Suppressor macrophage treated with lipopolysaccharide for 1 hour (primary cell): ENCODE measurements at regions not wholly inside any gene's neighbourhood (a gene's known extent, or its start where the extent isn't known, plus 50 kb on each side); places are given as distances from the start of the nearest gene placed in this dataset.

Source experiments
- DNase-seq, 3 donors: peaks; one replicate each; pipeline ENCODE4 v3.0.0-alpha.2; 2020 to 2022

GRCh38 chr16:50991436-50991835 is 159.6 kb downstream of the SALL1 start:
- no peak for DNase-seq

DNA sequence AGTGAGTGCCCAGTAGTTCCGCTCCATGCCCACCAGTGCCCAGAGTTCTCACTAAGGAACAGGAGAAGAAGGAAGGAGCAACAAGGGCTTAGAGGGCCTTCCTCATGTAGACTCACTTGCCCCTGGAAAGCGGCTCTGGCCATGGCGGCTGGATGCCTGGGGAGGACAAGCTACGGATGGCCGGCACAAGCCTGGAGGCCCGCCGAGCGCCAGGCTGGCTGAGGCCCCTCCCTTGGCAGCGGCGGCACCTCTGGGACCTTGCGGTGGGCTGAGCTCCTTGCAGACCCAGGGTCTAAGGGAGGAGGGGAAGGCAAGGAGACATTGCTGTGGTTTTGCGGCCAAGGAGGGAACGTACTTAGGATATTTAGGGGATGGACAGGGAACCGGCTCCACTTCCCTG is 160.1 kb downstream of the SALL1 start:
- DNase-seq, result no peak

DNA sequence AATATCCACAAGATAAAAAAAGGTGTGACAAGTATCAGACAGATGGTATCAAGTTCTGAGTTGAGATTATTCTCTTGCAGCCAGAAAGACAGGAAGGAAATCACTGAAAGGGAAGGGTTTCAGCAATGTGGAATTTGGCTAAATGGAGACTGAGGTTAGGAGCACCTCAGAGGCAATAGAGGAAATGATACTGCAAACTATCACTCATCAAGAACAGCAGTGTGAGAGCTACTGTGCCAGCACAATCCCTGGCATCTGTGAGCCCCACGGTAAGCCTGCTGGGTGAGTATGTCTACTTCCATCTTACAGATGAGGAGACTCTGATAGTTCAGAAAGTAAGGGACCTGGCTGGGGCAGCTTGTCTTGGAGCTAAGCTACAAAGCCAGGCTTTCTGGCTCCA is 162.0 kb downstream of the SALL1 start:
- no peak for DNase-seq

DNA sequence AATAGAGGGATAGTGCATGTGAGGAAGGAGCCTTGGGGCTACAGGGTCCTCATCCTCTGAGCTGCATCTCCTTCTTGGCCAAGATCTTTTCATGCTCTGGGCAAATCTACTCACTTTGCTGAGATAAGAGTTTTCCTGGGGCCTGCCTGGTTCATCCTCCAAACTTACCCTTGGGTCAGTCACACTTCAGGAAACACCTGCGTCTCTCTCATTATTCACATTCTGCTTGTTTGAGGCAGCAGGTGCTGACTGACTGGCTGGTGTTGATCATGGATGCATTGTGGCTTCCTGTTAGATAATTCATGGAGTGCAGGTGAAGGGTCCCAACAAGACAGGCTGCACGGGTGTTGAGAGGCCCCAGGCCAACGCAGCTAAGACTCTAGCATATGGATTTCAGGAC is 162.6 kb downstream of the SALL1 start:
- no peak for DNase-seq

- no peak for DNase-seq
These were observed 164.6 kb downstream of the SALL1 start for GRCh38 chr16:50986453-50986852.

- no peak for DNase-seq
These were observed 165.3 kb downstream of the SALL1 start for GRCh38 chr16:50985733-50986132.

DNA sequence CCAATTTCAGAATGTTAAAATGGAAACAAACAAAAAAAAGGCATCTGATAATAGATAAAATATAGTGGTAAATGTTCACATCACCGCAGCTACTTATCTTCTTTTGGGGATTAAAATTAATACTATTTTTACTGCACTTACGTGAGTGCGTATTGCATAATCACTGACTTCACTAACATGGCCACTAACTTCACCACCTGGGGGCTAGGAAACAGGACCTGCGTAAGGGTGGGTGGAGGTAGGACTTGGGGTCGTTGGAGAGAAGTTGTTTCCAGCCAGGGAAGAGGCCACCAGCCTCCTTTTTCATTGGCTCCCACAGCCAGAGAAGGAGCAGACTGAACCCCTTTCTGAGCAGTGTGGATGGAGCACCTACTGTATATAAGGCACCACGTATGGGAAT is 166.4 kb downstream of the SALL1 start:
- DNase-seq, result no peak

- no peak for DNase-seq
These were observed 168.3 kb downstream of the SALL1 start for GRCh38 chr16:50982808-50983207.

DNA sequence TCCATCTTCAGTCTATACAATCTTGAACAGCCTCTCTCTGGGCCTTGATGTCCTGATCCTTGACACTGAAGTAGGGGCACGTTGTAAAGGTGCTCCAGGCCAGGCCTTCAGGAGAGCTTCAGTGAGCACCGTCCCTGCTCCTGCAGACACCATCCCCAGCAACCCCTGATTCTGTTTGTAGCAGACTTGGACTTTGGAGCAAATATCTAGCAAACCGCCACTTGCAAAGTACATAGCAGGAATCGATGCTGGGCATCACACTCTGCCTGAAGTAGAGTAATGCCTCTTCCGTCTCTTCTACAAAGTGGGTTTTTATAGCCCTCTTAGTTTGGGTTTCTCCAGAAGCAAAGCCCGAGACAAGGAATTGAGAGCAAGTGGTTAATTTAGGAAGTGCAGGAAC is 169.1 kb downstream of the SALL1 start:
- no peak for DNase-seq

GRCh38 chr16:50980666-50981065 is 170.4 kb downstream of the SALL1 start:
- no peak for DNase-seq

DNA sequence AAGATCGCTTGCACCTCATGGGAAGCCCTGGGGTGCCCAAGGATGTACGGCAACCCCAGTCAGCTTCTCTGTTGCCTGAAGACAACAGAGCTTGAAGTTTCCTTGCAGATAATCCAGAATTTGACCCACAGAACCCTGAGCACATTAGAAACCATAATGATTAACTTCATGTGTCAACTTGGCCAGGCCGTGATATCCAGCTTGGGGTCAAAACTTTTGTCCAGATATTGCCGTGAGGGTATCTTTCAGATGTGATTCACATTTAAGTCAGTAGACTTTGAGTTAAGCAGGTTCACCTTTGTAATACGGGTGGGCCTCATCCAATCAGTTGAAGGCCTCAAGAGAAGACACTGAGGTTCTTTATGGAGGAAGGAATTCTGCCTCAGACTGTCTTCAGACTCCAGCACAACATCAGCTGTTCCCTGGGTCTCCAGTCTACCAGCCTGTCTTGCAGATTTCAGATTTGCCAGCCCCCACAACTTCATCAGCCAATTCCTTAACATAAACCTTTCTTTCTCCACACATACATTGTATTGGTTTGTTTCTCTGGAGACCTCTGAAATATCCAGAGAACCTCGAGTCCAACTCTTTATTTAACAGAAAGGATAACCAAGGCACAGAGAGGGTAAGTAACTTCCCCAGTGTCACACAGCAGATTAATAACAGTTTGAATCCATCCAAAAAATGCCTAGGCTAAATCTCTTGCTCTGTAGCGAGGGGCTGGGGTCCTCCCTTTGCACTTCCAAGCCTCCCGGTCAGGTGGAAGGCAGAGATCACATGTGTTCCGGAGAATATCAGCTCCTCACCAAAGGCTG is 171.1 kb downstream of the SALL1 start:
- no peak for DNase-seq

GRCh38 chr16:50977138-50977537 is 173.9 kb downstream of the SALL1 start:
- no peak for DNase-seq

DNA sequence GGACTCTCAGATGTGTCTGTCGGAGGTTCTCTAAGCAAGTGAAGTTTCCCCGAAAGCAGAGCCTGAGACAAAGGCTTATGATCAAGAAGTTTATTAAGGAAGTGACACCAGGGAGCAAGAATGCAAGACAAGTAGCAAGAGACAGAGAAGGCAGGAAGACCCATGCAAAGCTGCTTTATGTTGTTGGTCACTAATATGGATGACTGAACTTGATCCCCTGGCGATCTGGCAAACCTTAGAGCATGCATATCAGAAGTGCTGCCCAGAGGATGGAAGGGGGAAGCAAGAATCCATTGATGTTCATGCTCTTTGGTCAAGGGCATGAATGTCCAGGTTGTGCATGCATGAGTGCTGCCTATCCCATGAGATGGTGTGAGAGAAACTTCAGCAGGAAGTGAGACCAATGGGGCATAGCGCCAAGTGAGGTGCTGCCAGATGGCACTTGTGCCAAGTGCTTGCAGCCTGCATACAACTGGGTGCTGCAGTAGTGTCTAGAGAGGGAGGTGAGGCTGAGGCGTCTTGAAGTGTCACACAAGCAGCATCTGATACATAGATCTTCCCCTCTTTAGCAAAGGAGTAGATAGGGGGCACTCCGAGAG is 176.5 kb downstream of the SALL1 start:
- no peak for DNase-seq

DNA sequence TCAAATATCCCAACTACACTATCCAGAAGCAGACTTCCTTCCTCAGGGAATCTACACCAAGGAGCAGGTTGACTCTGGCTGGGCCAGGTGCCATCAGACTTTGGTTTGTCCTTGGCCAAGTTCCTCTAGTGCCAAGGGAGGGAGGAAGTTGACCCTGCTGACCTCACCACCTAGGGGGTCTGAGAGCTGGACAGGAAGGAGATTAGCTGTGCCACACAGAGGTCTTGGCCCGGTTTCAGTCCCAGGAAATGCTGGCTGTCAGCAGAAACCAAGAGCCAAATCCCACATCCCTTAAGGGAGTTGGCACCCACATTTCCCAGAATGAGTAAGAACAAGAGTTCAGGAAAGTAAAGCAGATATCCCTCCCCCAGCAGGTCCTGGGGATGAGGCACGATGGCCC is 178.2 kb downstream of the SALL1 start:
- DNase-seq, result no peak

DNA sequence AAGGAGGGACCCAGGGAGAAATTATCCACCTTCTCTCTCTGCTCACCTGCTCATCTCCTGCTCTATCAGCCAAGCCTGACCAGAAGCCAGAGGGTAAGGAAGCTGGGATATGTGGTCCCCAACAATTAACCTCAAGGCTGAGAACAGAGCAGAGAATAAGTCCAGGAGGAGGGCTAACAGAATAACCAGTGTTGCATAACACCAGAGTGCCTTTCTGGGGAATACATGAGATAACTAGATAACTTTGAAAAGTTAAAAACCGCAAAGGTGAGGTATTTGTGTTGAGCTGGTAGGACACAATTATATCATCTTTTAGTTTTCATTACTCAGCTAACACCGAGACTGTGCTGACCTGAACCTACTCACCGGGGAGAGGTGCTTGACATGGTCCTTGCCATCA is 180.8 kb downstream of the SALL1 start:
- DNase-seq, result no peak

DNA sequence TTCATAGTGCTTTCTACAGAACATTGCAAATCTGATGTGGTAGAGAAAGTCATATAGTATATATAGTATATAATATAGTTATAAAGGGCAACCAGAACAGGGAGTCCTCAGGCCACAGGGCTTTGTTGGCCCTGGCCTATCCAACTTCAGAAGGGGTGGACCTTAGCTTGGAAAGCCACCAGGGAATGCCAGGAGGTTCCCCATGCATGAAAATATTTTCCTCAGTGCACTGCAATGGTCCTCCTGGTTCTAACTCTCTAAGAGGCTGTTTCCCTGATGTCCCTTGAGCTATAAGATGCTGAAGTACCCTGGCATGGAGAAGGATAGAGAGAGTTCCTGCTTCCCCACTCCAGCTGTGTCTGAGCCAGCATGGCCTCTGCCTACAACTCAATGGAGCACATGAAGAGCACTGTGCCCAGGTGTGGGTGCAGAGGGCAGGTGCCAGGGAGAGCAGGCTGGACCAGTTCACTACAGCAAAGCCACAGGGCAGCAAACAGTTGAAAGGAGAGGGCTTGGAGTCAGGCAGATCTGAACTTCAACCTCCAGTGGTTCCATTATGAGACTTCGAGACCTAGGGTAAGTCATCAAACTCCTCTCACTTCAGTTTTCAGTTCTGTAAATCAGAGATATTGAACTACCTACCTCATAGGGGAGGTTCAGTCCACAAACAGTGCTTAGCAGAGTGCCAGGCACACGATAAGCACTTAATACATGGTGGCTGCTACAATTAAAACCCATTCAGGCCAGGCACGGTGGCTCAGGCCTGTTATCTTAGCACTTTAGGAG is 183.1 kb downstream of the SALL1 start:
- no peak for DNase-seq

GRCh38 chr16:50964491-50964890 is 186.6 kb downstream of the SALL1 start:
- DNase-seq, result no peak

DNA sequence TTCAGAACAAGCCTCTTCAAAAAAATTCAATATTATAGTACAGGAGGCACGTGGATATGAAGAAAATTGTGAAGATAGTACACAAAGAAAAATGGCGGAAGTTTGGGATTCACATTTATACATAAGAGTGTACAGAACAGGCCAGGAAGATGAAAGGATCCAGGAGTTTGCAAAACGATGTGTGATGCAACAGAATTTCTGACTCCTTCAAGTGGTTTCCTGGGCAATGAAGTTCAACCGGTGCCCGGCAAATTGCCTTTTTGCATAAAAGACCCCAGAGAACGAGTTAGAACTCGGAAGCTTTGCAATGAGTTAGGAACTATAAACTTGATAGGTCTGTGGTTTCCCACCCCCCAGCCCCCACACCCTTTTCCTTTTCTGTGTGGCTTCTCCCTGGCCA is 189.1 kb downstream of the SALL1 start:
- DNase-seq, result no peak

- no peak for DNase-seq
These were observed 190.4 kb downstream of the SALL1 start for GRCh38 chr16:50960517-50961202.

DNA sequence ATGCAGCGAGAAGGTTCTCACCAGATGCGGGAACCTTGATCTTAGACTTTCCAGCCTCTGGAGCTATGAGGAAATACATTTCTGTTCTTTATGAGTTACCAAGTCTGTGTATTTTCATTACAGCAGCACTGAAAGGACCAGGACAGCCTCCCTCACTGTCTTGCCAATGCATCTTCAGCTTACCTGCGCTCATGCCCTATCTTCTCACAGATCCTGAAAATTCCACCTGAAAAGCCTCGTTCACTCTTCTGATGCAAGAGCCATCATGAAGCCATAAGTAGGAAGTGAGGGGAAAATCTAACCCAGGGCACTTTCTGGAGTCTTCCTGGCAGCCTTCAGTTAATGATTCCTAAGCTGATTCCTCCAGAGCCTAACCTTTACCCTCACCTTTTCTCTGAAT is 194.0 kb downstream of the SALL1 start:
- no peak for DNase-seq

DNA sequence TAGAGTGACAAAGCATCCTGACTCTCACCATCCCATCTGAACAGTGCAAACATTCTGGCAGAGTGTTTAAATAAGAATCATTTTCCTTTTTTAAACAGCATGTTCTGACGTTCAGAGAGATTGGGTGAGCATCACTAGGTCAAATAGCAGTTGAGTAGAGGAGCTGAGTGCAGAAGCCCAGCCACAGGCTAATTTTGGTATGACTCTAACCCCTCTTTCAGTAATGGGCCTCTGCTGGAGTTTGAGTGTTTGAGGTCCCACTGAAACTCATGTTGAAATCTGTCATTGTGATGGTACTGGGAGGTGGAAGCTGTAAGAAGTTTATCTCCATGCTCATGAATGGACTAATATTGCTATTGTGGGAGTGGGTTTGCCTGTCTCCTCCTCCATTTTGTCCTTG is 194.4 kb downstream of the SALL1 start:
- no peak for DNase-seq

- DNase-seq, result no peak
These were observed 195.8 kb downstream of the SALL1 start for GRCh38 chr16:50955311-50955710.

DNA sequence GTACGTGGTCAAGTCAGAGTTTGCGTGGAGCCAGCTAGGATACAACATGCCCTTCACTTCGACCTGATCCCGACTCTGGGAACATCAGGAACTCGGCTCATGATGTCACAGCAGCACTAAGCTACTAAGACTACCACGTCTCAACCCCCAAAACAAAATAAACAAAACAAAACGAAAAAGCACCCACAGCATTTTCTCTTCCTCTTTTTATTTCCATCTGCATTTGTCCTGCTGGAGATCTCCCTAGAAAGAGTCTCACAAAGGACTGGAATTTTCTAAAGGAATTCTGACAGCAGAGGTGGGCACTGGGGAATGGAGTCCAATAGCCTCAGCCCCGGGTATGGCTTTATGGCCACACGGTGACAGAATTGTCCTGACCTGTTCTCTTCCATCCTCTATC is 196.6 kb downstream of the SALL1 start:
- DNase-seq, result no peak
